A549 (cell line): ENCODE measurements at regions not wholly inside any gene's neighbourhood (a gene's known extent, or its start where the extent isn't known, plus 50 kb on each side); places are given as distances from the start of the nearest gene placed in this dataset.

Experiments
- BCL3 ChIP-seq: fragments of >200 bp; sonication (Bioruptor Twin); formaldehyde crosslinking; IDR thresholded peaks from 3 replicates; pipeline ENCODE4 v1.6.1; 2016
- BHLHE40 ChIP-seq: IDR thresholded peaks from 2 replicates; pipeline ENCODE4 v1.6.1; 2012; ENCODE audit warnings: low read depth, low read length, inconsistent platforms
- CBX2 ChIP-seq: fragments of 200-600 bp; sonication (generic); IDR thresholded peaks from 2 replicates; pipeline ENCODE4 v1.6.1; 2016; ENCODE audit warnings: low read depth, mild to moderate bottlenecking, borderline replicate concordance
- CBX8 ChIP-seq: fragments of 200-600 bp; sonication (generic); IDR thresholded peaks from 2 replicates; pipeline ENCODE4 v1.6.1; 2016
- CTCF ChIP-seq: fragments of >200 bp; sonication (Bioruptor Twin); formaldehyde crosslinking; IDR thresholded peaks from 3 replicates; pipeline ENCODE4 v1.5.1; 2016
- EP300 ChIP-seq, 2 experiments: fragments of >200 bp; sonication (Bioruptor Twin); formaldehyde crosslinking; IDR thresholded peaks; 2 replicates in 1 of 2; 3 replicates in 1 of 2; pipeline ENCODE4 v1.6.1; 2016 to 2017
- FOSL2 ChIP-seq, 2 experiments: fragments of 450-650 bp in 1 of 2; fragments of >200 bp in 1 of 2; sonication (Bioruptor Twin) in 1 of 2; formaldehyde crosslinking; IDR thresholded peaks; 2 replicates each; pipeline versions ENCODE4 v1.5.0 to v1.6.1; 2016 to 2020; ENCODE audit warnings: mild to moderate bottlenecking in 1 of 2, moderate library complexity in 1 of 2
- MAFK ChIP-seq: fragments of 450-650 bp; IDR thresholded peaks from 2 replicates; pipeline ENCODE4 v1.6.1; 2014; ENCODE audit not compliant: partially characterized antibody
- MAX ChIP-seq: IDR thresholded peaks from 2 replicates; pipeline ENCODE4 v1.6.1; 2012
- MYC ChIP-seq: IDR thresholded peaks from 2 replicates; pipeline ENCODE4 v1.6.1; 2012; ENCODE audit warnings: mild to moderate bottlenecking, inconsistent platforms, low read length, improper control_type of control experiment, borderline replicate concordance
- POLR2A ChIP-seq: IDR thresholded peaks from 2 replicates; pipeline ENCODE4 v1.6.1; 2012; ENCODE audit warnings: mild to moderate bottlenecking, low read length
- RCOR1 ChIP-seq: fragments of 150-350 bp; IDR thresholded peaks from 2 replicates; pipeline ENCODE4 v1.6.1; 2014; ENCODE audit warnings: antibody characterized with exemption, low read length, low read depth
- REST ChIP-seq: fragments of 200-600 bp; sonication (generic); IDR thresholded peaks from 2 replicates; pipeline ENCODE4 v1.6.1; 2016; ENCODE audit warnings: antibody characterized with exemption, mild to moderate bottlenecking, moderate library complexity
- ZC3H11A ChIP-seq: fragments of 450-650 bp; IDR thresholded peaks from 2 replicates; pipeline ENCODE4 v1.6.1; 2014; ENCODE audit warnings: antibody characterized with exemption, mild to moderate bottlenecking

- no peak for TF ChIP-seq BHLHE40
- TF ChIP-seq REST = no peak
- no peak for TF ChIP-seq FOSL2 (IDR thresholded peaks at IDR 0.05)
- no peak for TF ChIP-seq FOSL2 (CRISPR knock-in tag; IDR thresholded peaks at IDR 0.05)
- no peak for TF ChIP-seq CTCF
- TF ChIP-seq MYC = no peak
- TF ChIP-seq EP300 (IDR thresholded peaks at IDR 0.05) = no peak
- TF ChIP-seq RCOR1 = no peak
- TF ChIP-seq CBX8 = no peak
- TF ChIP-seq POLR2A = no peak
- TF ChIP-seq CBX2 = no peak
- no peak for TF ChIP-seq MAFK
- no peak for TF ChIP-seq BCL3
- TF ChIP-seq MAX = no peak
- no peak for TF ChIP-seq ZC3H11A
Observed at GRCh38 chr9:73743826-73744225, 592.2 kb downstream of the ANXA1 start.
